ENCODE measurements at regions not wholly inside any gene's neighbourhood (a gene's known extent, or its start where the extent isn't known, plus 50 kb on each side); places are given as distances from the start of the nearest gene placed in this dataset.

DNA sequence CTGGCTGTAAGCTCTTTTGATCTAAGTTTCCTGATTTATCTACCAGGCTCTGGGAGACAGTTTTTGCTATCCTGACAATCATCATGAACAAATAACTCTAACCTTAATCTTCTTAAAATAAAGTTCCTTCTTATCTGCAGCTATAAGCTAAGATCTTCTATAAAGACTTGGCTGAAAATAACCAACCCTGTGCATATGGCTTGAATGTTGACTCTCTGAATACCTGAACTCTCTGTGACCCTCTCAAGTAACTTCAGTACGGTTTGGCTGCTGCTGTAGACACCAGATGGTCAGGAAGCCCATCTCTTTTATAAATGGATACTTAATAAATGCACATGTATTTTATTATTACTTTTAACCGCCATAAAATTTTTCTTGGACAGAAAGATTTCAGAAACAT, 412.4 kb upstream of the CBLB start:
- Histone ChIP-seq H3K4me3 (no peak overlapping the region), H3K4me1 (ENCODE audit: low read depth) (no peaks in the 10 kb centered on the region), H3K36me3 (ENCODE audit: low read depth) (no peaks in the 10 kb centered on the region), H3K9me3 (no peaks in the 10 kb centered on the region)
- intact Hi-C loops (cut with DNase I, micrococcal nuclease) = no loop called here
- no peak for TF ChIP-seq CTCF (IDR thresholded peaks at IDR 0.05)
- no peak for ATAC-seq
- DNase-seq = no peak

DNA sequence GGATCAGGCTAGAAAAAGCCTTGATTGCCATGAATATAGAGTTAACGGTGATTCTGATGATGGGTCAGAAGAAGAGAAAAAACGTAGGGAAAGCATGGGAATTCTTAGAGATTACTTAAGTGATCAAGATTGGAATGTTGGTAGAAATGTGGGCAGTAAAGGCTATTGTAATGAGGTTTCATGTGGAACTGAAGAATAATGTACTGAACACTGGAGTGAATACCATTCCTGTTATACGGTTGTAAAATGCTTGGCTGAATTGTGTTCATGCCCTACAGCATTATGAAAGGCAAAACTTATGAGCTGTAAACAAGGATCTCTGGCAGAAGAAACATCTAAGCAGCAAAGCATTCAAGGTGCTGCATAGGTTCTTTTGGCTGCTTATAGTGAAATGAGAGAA, 414.1 kb upstream of the CBLB start:
- no peaks in the 10 kb centered on the region for H3K9me3 ChIP-seq
- H3K4me3 ChIP-seq = no peak overlapping the region
- TF ChIP-seq CTCF (IDR thresholded peaks at IDR 0.05) = no peak
- no peaks in the 10 kb centered on the region for H3K4me1 ChIP-seq (ENCODE audit: low read depth)
- ATAC-seq (no peak), DNase-seq (no peak)
- intact Hi-C loops (cut with DNase I, micrococcal nuclease) = no loop called here
- no peaks in the 10 kb centered on the region for H3K36me3 ChIP-seq (ENCODE audit: low read depth)

DNA sequence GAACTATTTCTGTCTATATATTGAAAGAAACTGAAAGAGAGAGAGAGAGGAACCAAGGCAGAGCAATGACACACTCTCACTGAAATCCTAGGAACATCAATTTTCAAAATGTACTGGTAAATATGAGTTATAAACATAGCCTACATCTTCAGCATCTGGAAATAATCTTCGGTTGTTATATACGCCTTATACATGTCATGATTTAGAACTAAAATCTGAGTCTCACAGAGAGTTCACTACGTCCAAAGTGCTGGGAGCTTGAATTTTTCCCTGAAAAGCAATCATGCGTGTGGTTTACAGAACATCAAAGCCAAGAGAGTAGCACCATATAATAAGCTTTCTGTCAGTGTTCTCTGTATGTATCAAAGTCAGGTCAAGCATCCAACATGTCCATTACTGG, 420.0 kb upstream of the CBLB start:
- intact Hi-C loops (cut with DNase I, micrococcal nuclease) = no loop called here
- TF ChIP-seq CTCF (IDR thresholded peaks at IDR 0.05) = no peak
- ATAC-seq = no peak

GRCh38 chr3:106290304-106290997, 421.6 kb upstream of the CBLB start:
- Histone ChIP-seq H3K36me3 (ENCODE audit: low read depth) (no peaks in the 10 kb centered on the region), H3K9me3 (no peaks in the 10 kb centered on the region), H3K4me1 (ENCODE audit: low read depth) (no peaks in the 10 kb centered on the region), H3K4me3 (no peak overlapping the region)
- DNase-seq (no peak), ATAC-seq (no peak)
- intact Hi-C loops (cut with DNase I, micrococcal nuclease) = no loop called here
- TF ChIP-seq CTCF (IDR thresholded peaks at IDR 0.05) = no peak

More for the DNA sequence above, 420.0 kb upstream of the CBLB start:
- H3K4me3 ChIP-seq = no peak overlapping the region
- no peaks in the 10 kb centered on the region for H3K36me3 ChIP-seq (ENCODE audit: low read depth)
- DNase-seq = no peak
- H3K4me1 ChIP-seq (ENCODE audit: low read depth) = no peaks in the 10 kb centered on the region
- H3K9me3 ChIP-seq = no peaks in the 10 kb centered on the region

DNA sequence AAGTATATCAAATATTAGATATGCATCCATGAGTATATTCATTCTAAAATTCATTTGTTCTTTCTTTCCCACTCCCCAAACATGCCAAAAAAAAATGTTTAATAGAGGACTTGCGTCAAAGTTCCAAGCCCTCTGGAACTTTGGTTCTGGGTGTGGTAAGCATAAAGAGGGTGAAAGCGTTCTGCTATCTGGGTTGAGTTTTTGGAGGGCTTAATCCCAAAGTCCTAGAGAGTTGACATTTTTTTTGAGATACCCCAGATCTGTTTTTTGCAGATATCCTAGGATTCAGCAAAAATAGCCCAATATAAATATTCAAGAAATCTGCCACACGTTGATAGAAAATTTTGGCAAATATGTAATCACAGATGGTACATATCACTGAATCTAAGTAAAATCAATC, 424.3 kb upstream of the CBLB start:
- intact Hi-C loops (cut with DNase I, micrococcal nuclease) = no loop called here
- no peaks in the 10 kb centered on the region for H3K4me1 ChIP-seq (ENCODE audit: low read depth)
- ATAC-seq (no peak), DNase-seq (no peak)
- TF ChIP-seq CTCF (IDR thresholded peaks at IDR 0.05) = no peak
- H3K9me3 ChIP-seq = no peaks in the 10 kb centered on the region
- no peaks in the 10 kb centered on the region for H3K36me3 ChIP-seq (ENCODE audit: low read depth)
- H3K4me3 ChIP-seq = no peak overlapping the region

GRCh38 chr3:106294121-106294520, 425.3 kb upstream of the CBLB start:
- H3K36me3 ChIP-seq (ENCODE audit: low read depth) = no peaks in the 10 kb centered on the region
- no peak for DNase-seq
- H3K4me3 ChIP-seq = no peak overlapping the region
- intact Hi-C loops (cut with DNase I, micrococcal nuclease) = no loop called here
- H3K4me1 ChIP-seq (ENCODE audit: low read depth) = no peaks in the 10 kb centered on the region
- no peak for TF ChIP-seq CTCF (IDR thresholded peaks at IDR 0.05)
- no peak for ATAC-seq
- no peaks in the 10 kb centered on the region for H3K9me3 ChIP-seq

All from mucosa of descending colon (tissue), 3 donors.